Right lobe of liver (tissue), 6 donors: ENCODE measurements at regions not wholly inside any gene's neighbourhood (a gene's known extent, or its start where the extent isn't known, plus 50 kb on each side); places are given as distances from the start of the nearest gene placed in this dataset.
A peak's percentile ranks its signal among the peaks of the same experiment; 100 is the strongest.

Experiments
- ATAC-seq, 4 donors: fragments of 200-7000 bp; cut with Tn5 transposase; one replicate each; pipeline ENCODE4 v1.9.1; 2020; ENCODE audit warnings: mild to moderate bottlenecking in 4 of 4, moderate library complexity in 4 of 4
- DNase-seq, 3 donors: peaks; one replicate each; pipeline ENCODE4 v3.0.0-alpha.2; 2020
- H3K27ac ChIP-seq, 3 donors: fragments of 200-600 bp; one replicate each; pipeline ENCODE4 v1.8.0; 2022
- H3K27me3 ChIP-seq, 2 donors: fragments of 200-600 bp; one replicate each; pipeline ENCODE4 v1.8.0; 2022
- H3K36me3 ChIP-seq, 4 donors: fragments of 200-600 bp; sonication (generic) in 1 of 4; one replicate each; pipeline versions ENCODE4 v1.5.1 to v1.8.0; 2017 to 2022; ENCODE audit warnings: control low read depth in 1 of 4
- H3K4me1 ChIP-seq, 4 donors: fragments of 200-600 bp; sonication (generic) in 1 of 4; one replicate each; pipeline versions ENCODE4 v1.5.1 to v1.8.0; 2017 to 2022; ENCODE audit warnings: control low read depth in 1 of 4
- H3K4me3 ChIP-seq, 3 donors: fragments of 200-600 bp; one replicate each; pipeline ENCODE4 v1.8.0; 2022
- H3K9me3 ChIP-seq, 4 donors: fragments of 200-600 bp; sonication (generic) in 1 of 4; one replicate each; pipeline versions ENCODE4 v1.5.1 to v1.8.0; 2017 to 2022; ENCODE audit warnings: control low read depth in 1 of 4
- POLR2A ChIP-seq: fragments of 450-650 bp; IDR thresholded peaks from one replicate; pipeline ENCODE4 v1.6.1; 2017; ENCODE audit warnings: antibody characterized with exemption, mild to moderate bottlenecking
- WGBS: methylation state at CpG from one replicate; pipeline ENCODE4 v1.1.6; 2018; ENCODE audit warnings: low coverage, low lambda C conversion rate; ENCODE audit not compliant: insufficient coverage; ENCODE audit errors: missing lambda C conversion rate; 5-methylcytosine and 5-hydroxymethylcytosine counted together
- intact Hi-C, 2 donors: fragments of 100-400 bp; cut with DNase I; formaldehyde crosslinking; loops; one replicate each; pipeline versions ENCODE4 v1.11.2 to v1.14.1; 2022
- TF ChIP-seq, protein P1 (sequence below), 4 donors: fragments of 200-600 bp in 3 of 4; fragments of 450-650 bp in 1 of 4; IDR thresholded peaks; one replicate each; pipeline versions ENCODE4 v1.5.1 to v1.8.0; 2016 to 2022; ENCODE audit warnings: antibody characterized with exemption in 4 of 4, mild to moderate bottlenecking in 2 of 4
- donor health status: DM: no; HTN: yes; CAD: no.
- donor health status: DM: no; HTN: no; CAD: no.
- donor health status: DM: no; HTN: no; CAD: no.
- donor health status: DM: no; HTN: yes; CAD: no.
- donor health status: DM: no; HTN: yes; CAD: no.

DNA sequence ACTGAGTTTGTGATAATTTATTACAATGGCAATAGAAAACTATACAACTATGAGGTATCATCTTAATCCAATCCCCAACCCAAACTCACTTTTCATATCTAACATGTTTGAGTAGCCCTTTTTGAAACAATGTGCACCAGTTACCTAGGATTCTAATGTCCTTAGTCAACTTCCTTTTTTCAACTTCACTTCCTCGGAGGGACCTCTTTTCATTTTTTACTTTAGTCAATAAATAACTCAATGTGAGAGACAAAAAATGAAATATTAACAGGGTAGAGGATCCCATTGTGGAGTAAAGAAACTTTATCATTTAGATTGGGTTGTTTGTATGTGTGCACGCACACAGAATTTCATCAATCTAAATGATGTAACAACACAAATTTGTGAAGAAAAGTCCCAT, 193.6 kb upstream of the LRRC3B start:
- no peak overlapping the region for H3K27ac ChIP-seq
- DNase-seq: no peak
- no peak overlapping the region for H3K4me3 ChIP-seq
- WGBS: 61% methylated on average over 2 of the region's 2 CpGs
- TF ChIP-seq, protein P1, sequence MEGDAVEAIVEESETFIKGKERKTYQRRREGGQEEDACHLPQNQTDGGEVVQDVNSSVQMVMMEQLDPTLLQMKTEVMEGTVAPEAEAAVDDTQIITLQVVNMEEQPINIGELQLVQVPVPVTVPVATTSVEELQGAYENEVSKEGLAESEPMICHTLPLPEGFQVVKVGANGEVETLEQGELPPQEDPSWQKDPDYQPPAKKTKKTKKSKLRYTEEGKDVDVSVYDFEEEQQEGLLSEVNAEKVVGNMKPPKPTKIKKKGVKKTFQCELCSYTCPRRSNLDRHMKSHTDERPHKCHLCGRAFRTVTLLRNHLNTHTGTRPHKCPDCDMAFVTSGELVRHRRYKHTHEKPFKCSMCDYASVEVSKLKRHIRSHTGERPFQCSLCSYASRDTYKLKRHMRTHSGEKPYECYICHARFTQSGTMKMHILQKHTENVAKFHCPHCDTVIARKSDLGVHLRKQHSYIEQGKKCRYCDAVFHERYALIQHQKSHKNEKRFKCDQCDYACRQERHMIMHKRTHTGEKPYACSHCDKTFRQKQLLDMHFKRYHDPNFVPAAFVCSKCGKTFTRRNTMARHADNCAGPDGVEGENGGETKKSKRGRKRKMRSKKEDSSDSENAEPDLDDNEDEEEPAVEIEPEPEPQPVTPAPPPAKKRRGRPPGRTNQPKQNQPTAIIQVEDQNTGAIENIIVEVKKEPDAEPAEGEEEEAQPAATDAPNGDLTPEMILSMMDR (IDR thresholded peaks at IDR 0.05): no peak
- no peak for TF ChIP-seq POLR2A
- no peaks in the 10 kb centered on the region for H3K36me3 ChIP-seq
- intact Hi-C loops: no loop called here
- no peak for ATAC-seq
- H3K4me1 ChIP-seq: no peaks in the 10 kb centered on the region
- no peaks in the 10 kb centered on the region for H3K27me3 ChIP-seq
- no peaks in the 10 kb centered on the region for H3K9me3 ChIP-seq

DNA sequence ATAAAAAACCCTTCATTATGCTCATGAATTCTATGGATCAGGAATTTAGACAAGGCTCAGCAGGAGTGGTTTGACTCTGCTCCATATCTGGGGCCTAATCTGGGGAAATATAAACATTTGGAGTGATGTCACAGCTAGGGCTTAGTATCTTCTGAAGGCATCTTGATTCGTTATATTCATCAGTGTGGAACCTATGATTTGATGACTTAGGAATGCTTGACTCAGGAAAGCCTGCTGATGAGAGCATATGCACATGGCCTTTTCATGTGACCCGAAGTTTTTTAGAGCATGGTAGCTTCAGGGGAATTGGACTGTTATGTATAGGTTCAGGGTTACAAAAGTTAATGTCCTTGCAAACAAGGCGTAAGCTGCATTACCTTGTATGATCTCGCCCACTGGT, 184.9 kb upstream of the LRRC3B start:
- TF ChIP-seq, protein P1 (IDR thresholded peaks at IDR 0.05): no peak
- TF ChIP-seq POLR2A: no peak
- intact Hi-C loops: no loop called here
- no peak for ATAC-seq

DNA sequence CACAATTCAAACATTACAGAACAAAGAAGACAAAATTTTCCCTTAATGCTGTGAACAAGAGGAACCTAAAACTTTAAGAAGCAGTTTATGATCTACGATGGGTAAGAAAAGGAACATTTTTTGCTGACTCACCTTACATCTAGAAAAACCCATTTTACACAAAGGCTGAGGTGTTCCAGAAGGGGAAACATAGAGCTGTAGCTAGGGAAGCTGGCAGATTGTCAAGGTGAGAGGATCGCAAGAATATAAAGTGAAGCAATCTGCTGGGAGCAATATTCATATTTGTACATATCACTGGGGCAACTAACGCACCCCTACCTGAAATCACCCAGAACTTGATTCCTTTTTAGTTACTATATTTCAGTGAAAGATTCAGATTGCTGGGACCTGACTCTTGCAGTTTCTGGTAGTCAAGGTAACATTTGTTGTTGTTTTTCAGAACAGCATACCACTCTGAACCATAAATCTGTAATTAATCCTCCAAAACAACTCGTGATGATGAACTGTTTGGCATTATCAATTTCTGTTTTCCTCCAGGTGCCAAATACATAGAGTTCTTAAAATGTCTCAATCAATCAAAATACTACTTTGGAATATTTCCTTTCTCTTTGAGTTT, 184.1 kb upstream of the LRRC3B start:
- Histone ChIP-seq H3K27me3 (no peaks in the 10 kb centered on the region), H3K4me1 (peaks cover 0 to 13% (median 6%) of the 10 kb centered on the region in 4 donors), H3K9me3 (no peaks in the 10 kb centered on the region), H3K36me3 (no peaks in the 10 kb centered on the region), H3K4me3 (peak overlapping the region in 2 of 3 donors; percentile 9 to 11), H3K27ac (peak overlapping the region in 2 of 3 donors; percentile 60 to 61)
- no peak for DNase-seq
- 24% methylated on average over 4 of the region's 4 CpGs for WGBS
- intact Hi-C loops: no loop called here
- no peak for TF ChIP-seq POLR2A
- TF ChIP-seq, protein P1 (IDR thresholded peaks at IDR 0.05): no peak
- peak in 3 of 4 donors; percentile 30 to 65 (median 39) for ATAC-seq

More for the DNA sequence above, 184.9 kb upstream of the LRRC3B start:
- no peaks in the 10 kb centered on the region for H3K9me3 ChIP-seq
- no peaks in the 10 kb centered on the region for H3K27me3 ChIP-seq
- 79% methylated on average over 2 of the region's 4 CpGs for WGBS
- peaks cover 0 to 13% (median 6%) of the 10 kb centered on the region in 4 donors for H3K4me1 ChIP-seq
- no peaks in the 10 kb centered on the region for H3K36me3 ChIP-seq
- no peak overlapping the region for H3K4me3 ChIP-seq
- DNase-seq: no peak
- no peak overlapping the region for H3K27ac ChIP-seq

DNA sequence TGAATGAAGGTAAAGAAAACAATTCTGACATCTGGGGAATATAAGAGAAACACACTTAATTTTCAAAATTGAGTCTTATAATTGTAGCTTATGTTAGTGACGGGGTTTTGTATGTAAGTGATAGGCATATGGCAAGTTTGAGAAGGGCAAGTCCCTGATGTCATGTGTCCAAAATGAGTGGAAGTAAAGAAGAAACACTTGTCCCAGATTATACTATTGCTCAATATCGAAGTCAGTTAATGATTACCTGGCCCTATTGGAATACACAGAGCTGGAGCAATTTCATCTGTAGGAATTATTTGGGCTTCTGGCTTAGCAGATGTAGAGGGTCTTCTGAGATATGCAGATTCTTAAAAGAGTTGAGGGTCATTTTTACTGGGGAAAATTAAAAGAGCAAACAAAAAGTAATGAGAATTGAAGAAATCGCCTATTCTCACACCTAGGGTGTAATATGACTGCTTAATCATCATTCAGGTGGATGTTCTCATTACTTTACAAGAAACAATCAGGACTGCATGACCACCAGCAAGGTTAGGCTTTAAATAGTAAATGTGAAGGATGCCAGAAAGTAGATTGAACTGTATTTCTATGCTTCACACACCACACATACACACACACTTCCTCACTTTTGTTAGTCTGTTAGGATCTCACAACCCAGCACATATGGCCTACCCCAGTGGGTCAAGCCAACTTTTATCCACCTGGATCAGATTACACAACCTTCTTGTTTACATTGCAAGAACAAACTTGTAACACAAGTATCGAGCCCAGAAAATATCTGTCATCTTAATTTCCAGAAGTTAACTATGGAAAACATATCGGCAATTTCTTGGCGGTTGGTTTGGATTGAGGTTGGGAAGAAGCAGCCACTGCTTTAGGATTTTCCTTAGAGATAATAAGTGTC, 183.3 kb upstream of the LRRC3B start:
- DNase-seq (peak in 1 of 3 donors; percentile 54), ATAC-seq (peak; percentile 90 to 94 (median 92))
- Histone ChIP-seq H3K27me3 (no peaks in the 10 kb centered on the region), H3K36me3 (no peaks in the 10 kb centered on the region), H3K9me3 (no peaks in the 10 kb centered on the region), H3K27ac (peak overlapping the region; percentile 14 to 61 (median 60)), H3K4me3 (peak overlapping the region in 2 of 3 donors; percentile 9 to 11), H3K4me1 (peaks cover 0 to 13% (median 6%) of the 10 kb centered on the region in 4 donors)
- 32% methylated on average over 6 of the region's 6 CpGs for WGBS
- intact Hi-C loops: no loop called here
- TF ChIP-seq POLR2A: no peak
- TF ChIP-seq, protein P1 (IDR thresholded peaks at IDR 0.05): no peak
